Gastrocnemius medialis (tissue), 4 donors: ENCODE measurements at regions not wholly inside any gene's neighbourhood (a gene's known extent, or its start where the extent isn't known, plus 50 kb on each side); places are given as distances from the start of the nearest gene placed in this dataset.
"Not testable (repeated sequence)": the region's sequence is repeated elsewhere in the genome, so short reads cannot be mapped to it uniquely, and the experiment has no call there.

Experiments used
- ATAC-seq, 2 donors: fragments of 150-250 bp; one replicate each; pipeline ENCODE4 v1.9.1; 2016
- DNase-seq, 2 donors: peaks; one replicate each; pipeline ENCODE4 v3.0.0-alpha.2; 2019
- H3K27ac ChIP-seq, 4 donors: fragments of 200-600 bp; sonication (generic); 1 replicate in 1 of 4; 2 replicates in 3 of 4; pipeline ENCODE4 v1.5.1; 2016 to 2018; ENCODE audit warnings: mild to moderate bottlenecking in 2 of 4, moderate library complexity in 1 of 4
- H3K27me3 ChIP-seq, 3 donors: fragments of 200-600 bp; sonication (generic) in 2 of 3; 1 replicate in 1 of 3; 2 replicates in 2 of 3; pipeline versions ENCODE4 v1.5.1 to v1.6.0; 2016 to 2019; ENCODE audit warnings: mild to moderate bottlenecking in 1 of 3, moderate library complexity in 1 of 3
- H3K36me3 ChIP-seq, 2 donors: fragments of 200-600 bp; sonication (generic) in 1 of 2; one replicate each; pipeline ENCODE4 v1.5.1; 2017 to 2018
- H3K4me1 ChIP-seq, 2 donors: fragments of 200-600 bp; sonication (generic) in 1 of 2; one replicate each; pipeline ENCODE4 v1.5.1; 2016 to 2017; ENCODE audit warnings: mild to moderate bottlenecking in 2 of 2
- H3K4me3 ChIP-seq, 4 donors: fragments of 200-600 bp; sonication (generic) in 3 of 4; 1 replicate in 1 of 4; 2 replicates in 3 of 4; pipeline ENCODE4 v1.5.1; 2016 to 2019; ENCODE audit warnings: mild to moderate bottlenecking in 2 of 4
- H3K9me3 ChIP-seq, 3 donors: fragments of 200-600 bp; sonication (generic) in 2 of 3; 1 replicate in 1 of 3; 2 replicates in 2 of 3; pipeline ENCODE4 v1.5.1; 2016 to 2019
- POLR2A ChIP-seq, 2 donors: fragments of 450-650 bp; IDR thresholded peaks; one replicate each; pipeline ENCODE4 v1.6.1; 2017; ENCODE audit warnings: antibody characterized with exemption in 2 of 2, mild to moderate bottlenecking in 2 of 2, moderate library complexity in 2 of 2
- in situ Hi-C, 4 donors: fragments of 200-750 bp; cut with MboI; loops; one replicate each; pipeline versions ENCODE4 v1.15.0 to v1.8.0; 2017; ENCODE audit warnings: low sequenced_read_pairs in 4 of 4
- intact Hi-C: fragments of 100-400 bp; cut with DNase I; formaldehyde crosslinking; loops from one replicate; pipeline ENCODE4 v1.15.1; 2023; ENCODE audit warnings: low total_unique reads
- TF ChIP-seq, protein P1 (sequence below), 5 experiments: fragments of 450-650 bp in 3 of 5; fragments of 200-600 bp in 2 of 5; sonication (generic) in 2 of 5; IDR thresholded peaks in 4 of 5; conservative IDR thresholded peaks in 1 of 5; 1 replicate in 4 of 5; 2 replicates in 1 of 5; pipeline ENCODE4 v1.5.1; 2016 to 2019; ENCODE audit warnings: antibody characterized with exemption in 5 of 5, mild to moderate bottlenecking in 3 of 5, moderate library complexity in 3 of 5

DNA sequence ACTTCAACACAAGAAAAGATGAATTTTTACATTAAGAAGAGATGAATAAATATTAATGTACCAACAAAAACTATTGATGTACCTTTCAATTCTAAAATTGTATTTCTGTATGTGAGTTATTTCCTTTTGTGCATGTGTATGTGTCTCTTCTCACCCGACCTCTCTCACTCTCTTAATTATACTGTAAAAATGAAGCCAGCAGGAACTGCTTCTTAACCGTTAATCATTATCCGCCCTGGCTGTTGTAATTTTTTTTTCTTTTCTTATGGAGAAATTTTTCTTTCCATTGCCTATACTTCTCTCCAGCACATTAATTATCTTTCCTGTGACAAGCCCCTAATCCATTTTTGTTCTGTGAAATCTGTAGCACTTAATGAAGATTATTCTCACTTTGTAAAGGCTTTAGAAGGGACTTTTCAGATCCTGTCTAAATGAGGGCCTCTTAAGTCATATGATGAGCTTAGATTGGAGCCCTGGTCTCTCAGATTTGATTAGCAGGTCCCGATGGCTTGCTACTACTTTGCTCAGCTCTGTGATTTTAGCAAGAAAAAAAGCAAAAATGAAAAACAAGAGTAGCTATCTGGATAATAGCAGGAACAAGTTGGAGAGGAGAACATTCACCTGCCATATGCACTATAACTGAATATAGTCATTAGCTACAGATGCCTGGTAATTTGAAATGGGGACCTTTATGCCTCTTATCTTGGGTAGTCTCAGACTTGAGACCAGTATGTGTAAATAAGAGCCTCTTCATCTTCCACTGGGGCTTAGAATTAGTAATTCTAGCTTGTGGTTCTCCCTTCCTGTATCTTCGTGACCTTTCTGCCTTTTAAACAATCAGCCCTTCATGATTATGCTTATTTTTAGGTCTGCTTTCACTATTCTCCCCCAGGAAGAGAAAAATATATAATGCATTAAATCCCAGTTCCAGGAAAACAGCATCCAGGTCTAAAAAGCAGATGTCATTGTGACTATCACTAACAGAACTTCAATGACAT lies 80.0 kb upstream of the COL1A2 start:
- Histone ChIP-seq H3K27me3 (no peaks in the 10 kb centered on the region), H3K4me3 (no peak overlapping the region), H3K9me3 (no peaks in the 10 kb centered on the region), H3K27ac (no peak overlapping the region), H3K36me3 (no peaks in the 10 kb centered on the region), H3K4me1 (no peaks in the 10 kb centered on the region)
- DNase-seq (no peak), ATAC-seq (no peak)
- intact Hi-C loops: no loop called here
- in situ Hi-C loops: no loop called here
- TF ChIP-seq, protein P1, sequence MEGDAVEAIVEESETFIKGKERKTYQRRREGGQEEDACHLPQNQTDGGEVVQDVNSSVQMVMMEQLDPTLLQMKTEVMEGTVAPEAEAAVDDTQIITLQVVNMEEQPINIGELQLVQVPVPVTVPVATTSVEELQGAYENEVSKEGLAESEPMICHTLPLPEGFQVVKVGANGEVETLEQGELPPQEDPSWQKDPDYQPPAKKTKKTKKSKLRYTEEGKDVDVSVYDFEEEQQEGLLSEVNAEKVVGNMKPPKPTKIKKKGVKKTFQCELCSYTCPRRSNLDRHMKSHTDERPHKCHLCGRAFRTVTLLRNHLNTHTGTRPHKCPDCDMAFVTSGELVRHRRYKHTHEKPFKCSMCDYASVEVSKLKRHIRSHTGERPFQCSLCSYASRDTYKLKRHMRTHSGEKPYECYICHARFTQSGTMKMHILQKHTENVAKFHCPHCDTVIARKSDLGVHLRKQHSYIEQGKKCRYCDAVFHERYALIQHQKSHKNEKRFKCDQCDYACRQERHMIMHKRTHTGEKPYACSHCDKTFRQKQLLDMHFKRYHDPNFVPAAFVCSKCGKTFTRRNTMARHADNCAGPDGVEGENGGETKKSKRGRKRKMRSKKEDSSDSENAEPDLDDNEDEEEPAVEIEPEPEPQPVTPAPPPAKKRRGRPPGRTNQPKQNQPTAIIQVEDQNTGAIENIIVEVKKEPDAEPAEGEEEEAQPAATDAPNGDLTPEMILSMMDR (IDR thresholded peaks at IDR 0.05 in 4 of 5, conservative IDR thresholded peaks at IDR 0.05 in 1 of 5): no peak
- TF ChIP-seq POLR2A (IDR thresholded peaks at IDR 0.05): no peak

DNA sequence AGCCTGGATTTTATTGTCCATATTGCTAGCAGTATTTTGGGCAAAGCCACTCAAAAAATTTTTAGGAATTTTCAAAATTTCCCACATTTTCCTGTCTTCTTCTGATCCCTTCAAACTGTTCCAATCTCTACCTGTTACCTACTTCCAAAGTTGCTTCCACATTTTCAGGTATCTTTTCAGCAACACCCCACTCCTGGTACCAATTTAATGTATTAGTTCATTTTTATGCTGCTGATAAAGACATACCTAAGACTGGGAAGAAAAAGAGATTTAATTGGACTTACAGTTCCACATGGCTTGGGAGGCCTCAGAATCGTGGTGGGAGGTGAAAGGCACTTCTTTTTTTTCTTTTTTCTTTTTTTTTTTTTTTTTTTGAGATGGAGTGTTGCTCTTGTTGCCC lies 73.6 kb upstream of the COL1A2 start:
- ATAC-seq, in situ Hi-C loops: not testable (repeated sequence)

DNA sequence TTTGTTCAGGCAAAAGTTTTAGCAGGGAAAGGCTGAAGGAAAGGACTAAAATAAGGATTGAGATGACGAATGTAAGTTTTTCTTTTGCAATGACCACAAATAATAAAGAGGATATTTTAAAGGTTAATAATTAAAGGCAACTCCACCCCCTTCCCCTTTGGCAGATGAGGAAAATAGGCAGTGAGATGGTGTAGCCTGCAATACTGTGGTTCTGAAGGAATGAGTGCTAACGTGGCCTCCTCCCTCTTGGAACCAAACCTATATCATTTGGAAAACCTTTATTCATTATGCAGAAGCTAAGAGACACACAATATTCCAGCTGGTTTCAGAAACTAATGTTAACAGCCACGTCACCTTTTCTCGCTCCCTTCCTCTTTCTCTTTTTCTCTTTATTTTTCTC lies 70.9 kb upstream of the COL1A2 start:
- Histone ChIP-seq H3K27ac (no peak overlapping the region), H3K27me3 (no peaks in the 10 kb centered on the region), H3K9me3 (no peaks in the 10 kb centered on the region), H3K36me3 (no peaks in the 10 kb centered on the region), H3K4me3 (no peak overlapping the region), H3K4me1 (no peaks in the 10 kb centered on the region)
- ATAC-seq (no peak), DNase-seq (no peak)
- intact Hi-C loops (no loop called here), in situ Hi-C loops (no loop called here)
- no peak for TF ChIP-seq POLR2A (IDR thresholded peaks at IDR 0.05)
- TF ChIP-seq, protein P1 (IDR thresholded peaks at IDR 0.05 in 4 of 5, conservative IDR thresholded peaks at IDR 0.05 in 1 of 5): no peak

More for the DNA sequence above, 73.6 kb upstream of the COL1A2 start:
- H3K9me3 ChIP-seq, H3K27me3 ChIP-seq, H3K27ac ChIP-seq, H3K36me3 ChIP-seq, H3K4me3 ChIP-seq, DNase-seq, H3K4me1 ChIP-seq, intact Hi-C loops: not testable (repeated sequence)

DNA sequence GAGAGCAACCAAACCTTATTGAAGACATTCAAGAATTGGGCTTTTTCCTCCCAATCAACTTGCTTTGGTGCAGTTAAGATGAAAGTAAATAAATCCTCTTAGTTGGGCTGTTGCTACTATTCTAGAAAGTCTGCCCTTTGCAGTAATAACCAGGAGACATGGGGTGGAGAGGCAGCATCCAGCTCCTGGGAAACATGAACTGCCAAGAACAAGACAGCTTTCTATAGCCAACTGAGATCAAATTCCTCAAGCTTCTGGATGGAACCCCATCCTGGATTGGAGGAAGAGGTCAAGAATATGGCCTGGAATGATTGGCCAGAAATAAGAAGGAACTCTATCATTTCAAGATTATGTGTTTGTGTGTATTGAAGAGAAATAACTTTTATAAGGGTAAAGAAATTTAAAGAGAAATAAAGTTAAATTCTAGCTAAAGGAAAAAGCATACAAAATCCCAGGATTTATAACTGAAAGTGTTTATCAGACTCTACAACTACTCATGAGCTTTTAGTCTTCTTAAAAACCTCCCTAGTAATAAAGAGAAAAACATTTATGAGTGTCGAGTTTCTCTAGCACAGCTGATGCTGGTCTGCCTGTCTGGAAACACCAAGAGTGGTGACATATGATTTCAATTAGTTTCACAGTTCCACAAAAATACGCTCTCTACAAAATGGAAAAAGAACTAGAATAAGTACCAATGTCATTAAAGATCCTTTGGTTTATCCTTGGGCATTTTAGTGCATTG lies 70.1 kb upstream of the COL1A2 start:
- no peak overlapping the region for H3K4me3 ChIP-seq
- no peaks in the 10 kb centered on the region for H3K27me3 ChIP-seq
- in situ Hi-C loops (no loop called here), intact Hi-C loops (no loop called here)
- no peaks in the 10 kb centered on the region for H3K4me1 ChIP-seq
- no peak overlapping the region for H3K27ac ChIP-seq
- DNase-seq (no peak), ATAC-seq (no peak)
- H3K36me3 ChIP-seq: no peaks in the 10 kb centered on the region
- TF ChIP-seq, protein P1 (IDR thresholded peaks at IDR 0.05 in 4 of 5, conservative IDR thresholded peaks at IDR 0.05 in 1 of 5): no peak
- no peak for TF ChIP-seq POLR2A (IDR thresholded peaks at IDR 0.05)
- H3K9me3 ChIP-seq: no peaks in the 10 kb centered on the region

DNA sequence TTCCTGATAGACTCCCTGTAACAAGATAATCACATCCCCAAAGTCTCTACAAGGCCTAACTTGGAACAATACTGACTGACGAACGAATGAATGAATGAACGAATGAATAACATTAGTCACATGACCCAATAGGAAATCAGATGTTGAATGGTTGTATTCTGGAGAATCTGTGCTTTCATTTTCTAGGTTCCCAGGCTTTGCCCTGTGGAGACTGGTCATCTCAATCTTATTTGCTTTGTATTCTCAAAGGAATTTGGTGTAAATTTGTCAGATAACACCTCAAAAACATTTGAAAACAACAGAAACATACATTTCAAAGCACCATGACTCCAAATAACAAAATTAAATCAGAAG lies 69.6 kb upstream of the COL1A2 start:
- intact Hi-C loops: no loop called here
- ATAC-seq (no peak), DNase-seq (no peak)
- H3K4me3 ChIP-seq: no peak overlapping the region
- H3K4me1 ChIP-seq: no peaks in the 10 kb centered on the region
- H3K9me3 ChIP-seq: no peaks in the 10 kb centered on the region
- H3K27ac ChIP-seq: no peak overlapping the region
- in situ Hi-C loops: no loop called here
- TF ChIP-seq POLR2A (IDR thresholded peaks at IDR 0.05): no peak
- TF ChIP-seq, protein P1 (IDR thresholded peaks at IDR 0.05 in 4 of 5, conservative IDR thresholded peaks at IDR 0.05 in 1 of 5): no peak
- H3K36me3 ChIP-seq: no peaks in the 10 kb centered on the region
- H3K27me3 ChIP-seq: no peaks in the 10 kb centered on the region
